ENCODE measurements at regions not wholly inside any gene's neighbourhood (a gene's known extent, or its start where the extent isn't known, plus 50 kb on each side); places are given as distances from the start of the nearest gene placed in this dataset.

GRCh38 chr6:81624453-81624852 is 128.0 kb downstream of the TENT5A start:
- TF ChIP-seq CTCF (IDR thresholded peaks at IDR 0.05; ENCODE audit: low read depth, low read length, poor library complexity, severe bottlenecking) (no peak), EZH2phosphoT487 (IDR thresholded peaks at IDR 0.05; ENCODE audit: borderline replicate concordance, low read length) (no peak)

Measured in DOHH2 (cell line).